Activated CD4-positive, alpha-beta T cell treated with anti-CD3 and anti-CD28 coated beads for 1 hour (primary cell): ENCODE measurements at regions not wholly inside any gene's neighbourhood (a gene's known extent, or its start where the extent isn't known, plus 50 kb on each side); places are given as distances from the start of the nearest gene placed in this dataset.
A peak's percentile ranks its signal among the peaks of the same experiment; 100 is the strongest.

Source experiments
- DNase-seq: peaks from one replicate; pipeline ENCODE4 v3.0.0-alpha.2; 2020

- DNase-seq = no peak
Observed at GRCh38 chr12:66859751-66860440, 181.0 kb upstream of the GRIP1 start.

GRCh38 chr12:66860752-66861750, 182.2 kb upstream of the GRIP1 start:
- DNase-seq = peak; percentile 41

GRCh38 chr12:66862356-66862985, 183.6 kb upstream of the GRIP1 start:
- DNase-seq = no peak

- DNase-seq = no peak
Observed at GRCh38 chr12:66863276-66863675, 184.4 kb upstream of the GRIP1 start.

GRCh38 chr12:66877925-66878324, 199.0 kb upstream of the GRIP1 start:
- no peak for DNase-seq

GRCh38 chr12:66879409-66879808, 200.5 kb upstream of the GRIP1 start:
- no peak for DNase-seq

- no peak for DNase-seq
Observed at GRCh38 chr12:66881386-66881785, 202.5 kb upstream of the GRIP1 start.

GRCh38 chr12:66884091-66884490, 205.2 kb upstream of the GRIP1 start:
- DNase-seq = no peak

- no peak for DNase-seq
Observed at GRCh38 chr12:66885115-66885875, 206.4 kb upstream of the GRIP1 start.

- DNase-seq = no peak
Observed at GRCh38 chr12:66896797-66897196, 217.9 kb upstream of the GRIP1 start.

GRCh38 chr12:66898700-66899469, 220.0 kb upstream of the GRIP1 start:
- DNase-seq = no peak

- no peak for DNase-seq
Observed at GRCh38 chr12:66899588-66899987, 220.7 kb upstream of the GRIP1 start.

- no peak for DNase-seq
Observed at GRCh38 chr12:66900616-66901015, 221.7 kb upstream of the GRIP1 start.

GRCh38 chr12:66901138-66901932, 222.5 kb upstream of the GRIP1 start:
- DNase-seq = no peak

GRCh38 chr12:66902020-66902419, 223.1 kb upstream of the GRIP1 start:
- DNase-seq = no peak

- DNase-seq = no peak
Observed at GRCh38 chr12:66903782-66904396, 225.0 kb upstream of the GRIP1 start.

GRCh38 chr12:66905201-66905600, 226.3 kb upstream of the GRIP1 start:
- DNase-seq = no peak

- DNase-seq = no peak
Observed at GRCh38 chr12:66910366-66910974, 231.6 kb upstream of the GRIP1 start.

GRCh38 chr12:66915306-66915904, 236.5 kb upstream of the GRIP1 start:
- DNase-seq = no peak

GRCh38 chr12:66916189-66916588, 237.3 kb upstream of the GRIP1 start:
- DNase-seq = no peak
